Stimulated activated CD4-positive, alpha-beta T cell treated with anti-CD3 and anti-CD28 coated beads, Interleukin-12 subunit alpha, Interleukin-12 subunit beta, amount 100 ng/mL, for 48 hours (primary cell): ENCODE measurements at regions not wholly inside any gene's neighbourhood (a gene's known extent, or its start where the extent isn't known, plus 50 kb on each side); places are given as distances from the start of the nearest gene placed in this dataset.

Experiments
- DNase-seq, 3 donors: peaks; one replicate each; pipeline ENCODE4 v3.0.0-alpha.2; 2020; ENCODE audit warnings: low read depth in 2 of 3, low spot score in 1 of 3

- DNase-seq, result no peak
Measured at GRCh38 chr4:140213749-140214148, 59.8 kb upstream of the MAML3 start.

GRCh38 chr4:140213116-140213515, 59.1 kb upstream of the MAML3 start:
- DNase-seq, result no peak

DNA sequence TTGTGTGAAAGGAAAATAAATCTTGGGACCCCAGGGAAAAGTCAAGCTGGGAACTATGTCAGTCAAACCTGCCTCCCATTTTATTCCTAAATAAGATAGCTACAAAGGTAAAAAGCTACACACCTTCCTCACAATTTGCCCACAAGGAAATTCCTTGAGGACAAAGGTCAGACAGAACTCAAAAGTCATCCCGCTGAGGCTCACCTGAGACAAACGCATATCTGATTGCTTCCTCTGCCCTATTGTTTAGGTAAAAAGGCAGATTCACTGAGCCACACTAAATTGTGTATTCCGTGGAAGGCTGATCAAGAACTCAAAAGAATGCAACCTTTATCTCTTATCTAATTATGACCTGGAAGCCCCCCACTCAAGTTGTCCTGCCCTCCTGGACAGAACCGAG, 58.7 kb upstream of the MAML3 start:
- no peak for DNase-seq

GRCh38 chr4:140212194-140212593, 58.2 kb upstream of the MAML3 start:
- no peak for DNase-seq

GRCh38 chr4:140211693-140212092, 57.7 kb upstream of the MAML3 start:
- no peak for DNase-seq

- DNase-seq, result no peak
Measured at GRCh38 chr4:140211161-140211560, 57.2 kb upstream of the MAML3 start.

DNA sequence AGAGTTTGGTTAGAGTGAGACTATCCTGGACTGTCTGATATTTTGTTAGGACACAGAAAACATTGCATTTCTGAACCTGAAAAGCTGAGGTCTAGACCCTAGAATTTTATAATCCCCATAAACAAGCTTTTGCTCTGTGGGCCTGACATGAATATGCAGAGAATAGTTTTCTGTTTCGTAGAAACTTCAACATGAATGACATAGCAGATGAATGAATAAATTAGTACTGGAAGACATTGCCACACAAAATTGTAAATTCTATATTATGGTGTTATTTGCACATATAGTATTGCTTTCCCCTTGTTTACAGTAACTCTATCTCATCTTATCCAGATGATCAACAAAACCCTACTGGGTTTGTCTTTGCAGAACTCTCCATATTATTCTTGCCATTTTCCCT, 54.9 kb upstream of the MAML3 start:
- DNase-seq, result no peak
